Endothelial cell (in vitro differentiated cells): ENCODE measurements at regions not wholly inside any gene's neighbourhood (a gene's known extent, or its start where the extent isn't known, plus 50 kb on each side); places are given as distances from the start of the nearest gene placed in this dataset.
A peak's percentile ranks its signal among the peaks of the same experiment; 100 is the strongest.

Experiments
- DNase-seq: peaks from one replicate; pipeline ENCODE4 v3.0.0; 2021; ENCODE audit warnings: low spot score
- H3K27ac Mint-ChIP-seq: one replicate; pipeline ENCODE4 v1.8.0; 2021; ENCODE audit warnings: mixed read lengths, inconsistent platforms; ENCODE audit not compliant: unreplicated experiment
- H3K27me3 Mint-ChIP-seq: one replicate; pipeline ENCODE4 v1.8.0; 2021; ENCODE audit warnings: mild to moderate bottlenecking, moderate library complexity, mixed read lengths, inconsistent platforms; ENCODE audit not compliant: unreplicated experiment
- H3K36me3 Mint-ChIP-seq: one replicate; pipeline ENCODE4 v1.8.0; 2021; ENCODE audit warnings: mild to moderate bottlenecking, low read depth, mixed read lengths, inconsistent platforms; ENCODE audit not compliant: unreplicated experiment
- H3K4me1 Mint-ChIP-seq: one replicate; pipeline ENCODE4 v1.8.0; 2021; ENCODE audit warnings: mild to moderate bottlenecking, mixed read lengths, inconsistent platforms; ENCODE audit not compliant: unreplicated experiment
- H3K4me3 Mint-ChIP-seq: one replicate; pipeline ENCODE4 v1.8.0; 2021; ENCODE audit warnings: mild to moderate bottlenecking, mixed read lengths, inconsistent platforms; ENCODE audit not compliant: unreplicated experiment
- H3K9me3 Mint-ChIP-seq: one replicate; pipeline ENCODE4 v1.8.0; 2021; ENCODE audit warnings: mixed read lengths, inconsistent platforms; ENCODE audit not compliant: unreplicated experiment
- TF ChIP-seq, protein P1 (sequence below): fragments of 200-600 bp; sonication (generic); IDR thresholded peaks from one replicate; pipeline ENCODE4 v1.5.0; 2021; ENCODE audit warnings: antibody characterized with exemption; ENCODE audit not compliant: unreplicated experiment

DNA sequence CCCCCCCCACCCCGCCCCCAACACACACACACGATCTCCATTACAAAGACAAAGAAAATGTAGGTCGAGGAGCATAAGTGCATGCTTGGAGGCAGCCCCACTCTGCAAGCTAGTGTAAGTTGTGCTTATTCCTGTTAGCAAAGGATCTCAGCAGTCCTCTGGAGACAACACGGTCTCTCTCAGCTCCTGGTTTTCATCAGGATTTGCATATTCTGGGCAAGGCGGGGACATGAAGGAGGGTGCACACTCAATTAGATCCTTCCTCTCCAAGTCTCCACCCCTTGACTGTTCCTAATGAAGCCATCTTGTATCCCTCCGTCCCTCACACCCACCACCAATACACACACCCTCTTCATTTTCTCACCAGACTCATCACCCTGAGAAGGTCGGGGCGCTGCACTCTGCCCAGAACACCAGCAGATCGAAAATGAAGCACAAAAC lies 63.8 kb downstream of the MRPL46 start:
- H3K4me3 Mint-ChIP-seq = no peak overlapping the region
- TF ChIP-seq, protein P1, sequence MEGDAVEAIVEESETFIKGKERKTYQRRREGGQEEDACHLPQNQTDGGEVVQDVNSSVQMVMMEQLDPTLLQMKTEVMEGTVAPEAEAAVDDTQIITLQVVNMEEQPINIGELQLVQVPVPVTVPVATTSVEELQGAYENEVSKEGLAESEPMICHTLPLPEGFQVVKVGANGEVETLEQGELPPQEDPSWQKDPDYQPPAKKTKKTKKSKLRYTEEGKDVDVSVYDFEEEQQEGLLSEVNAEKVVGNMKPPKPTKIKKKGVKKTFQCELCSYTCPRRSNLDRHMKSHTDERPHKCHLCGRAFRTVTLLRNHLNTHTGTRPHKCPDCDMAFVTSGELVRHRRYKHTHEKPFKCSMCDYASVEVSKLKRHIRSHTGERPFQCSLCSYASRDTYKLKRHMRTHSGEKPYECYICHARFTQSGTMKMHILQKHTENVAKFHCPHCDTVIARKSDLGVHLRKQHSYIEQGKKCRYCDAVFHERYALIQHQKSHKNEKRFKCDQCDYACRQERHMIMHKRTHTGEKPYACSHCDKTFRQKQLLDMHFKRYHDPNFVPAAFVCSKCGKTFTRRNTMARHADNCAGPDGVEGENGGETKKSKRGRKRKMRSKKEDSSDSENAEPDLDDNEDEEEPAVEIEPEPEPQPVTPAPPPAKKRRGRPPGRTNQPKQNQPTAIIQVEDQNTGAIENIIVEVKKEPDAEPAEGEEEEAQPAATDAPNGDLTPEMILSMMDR = no peak
- no peaks in the 10 kb centered on the region for H3K27me3 Mint-ChIP-seq
- H3K27ac Mint-ChIP-seq = no peak overlapping the region
- DNase-seq = no peak
- H3K9me3 Mint-ChIP-seq = no peaks in the 10 kb centered on the region
- H3K36me3 Mint-ChIP-seq = no peaks in the 10 kb centered on the region
- H3K4me1 Mint-ChIP-seq = peaks cover 11% of the 10 kb centered on the region

DNA sequence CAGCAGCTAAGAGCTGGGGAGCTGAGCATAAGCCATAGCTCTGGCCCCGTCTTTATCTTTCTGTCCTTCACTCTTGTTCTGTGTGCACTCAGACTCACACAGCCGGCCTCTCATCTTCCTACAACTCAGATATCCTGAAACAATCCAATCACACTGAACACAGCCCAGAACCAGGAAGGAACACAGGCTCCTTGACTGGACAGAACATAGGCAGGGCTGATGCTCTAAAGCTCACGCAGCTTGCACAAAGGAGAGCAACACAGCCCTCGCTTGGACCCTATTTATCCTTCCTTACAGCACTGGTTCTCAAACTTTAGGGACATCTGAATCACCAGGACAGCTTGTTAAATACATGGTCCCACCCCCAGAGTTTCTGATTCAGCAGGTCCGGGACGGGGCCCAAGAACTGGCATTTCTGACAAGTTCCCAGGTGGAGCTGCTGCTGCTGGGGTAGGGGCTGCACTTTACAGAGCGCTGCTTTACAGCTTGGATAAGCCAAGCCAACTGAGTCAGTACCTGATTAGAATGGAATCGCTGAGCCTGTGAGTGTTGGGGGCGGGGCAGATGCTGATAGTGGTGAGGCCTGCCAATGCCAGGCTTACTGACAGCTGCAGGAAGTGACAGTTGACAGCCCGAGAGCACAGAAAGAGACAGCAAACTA lies 65.1 kb downstream of the MRPL46 start:
- peaks cover 18% of the 10 kb centered on the region for H3K4me1 Mint-ChIP-seq
- TF ChIP-seq, protein P1 = no peak
- no peaks in the 10 kb centered on the region for H3K27me3 Mint-ChIP-seq
- DNase-seq = no peak
- H3K36me3 Mint-ChIP-seq = no peaks in the 10 kb centered on the region
- H3K4me3 Mint-ChIP-seq = no peak overlapping the region
- no peaks in the 10 kb centered on the region for H3K9me3 Mint-ChIP-seq
- no peak overlapping the region for H3K27ac Mint-ChIP-seq

DNA sequence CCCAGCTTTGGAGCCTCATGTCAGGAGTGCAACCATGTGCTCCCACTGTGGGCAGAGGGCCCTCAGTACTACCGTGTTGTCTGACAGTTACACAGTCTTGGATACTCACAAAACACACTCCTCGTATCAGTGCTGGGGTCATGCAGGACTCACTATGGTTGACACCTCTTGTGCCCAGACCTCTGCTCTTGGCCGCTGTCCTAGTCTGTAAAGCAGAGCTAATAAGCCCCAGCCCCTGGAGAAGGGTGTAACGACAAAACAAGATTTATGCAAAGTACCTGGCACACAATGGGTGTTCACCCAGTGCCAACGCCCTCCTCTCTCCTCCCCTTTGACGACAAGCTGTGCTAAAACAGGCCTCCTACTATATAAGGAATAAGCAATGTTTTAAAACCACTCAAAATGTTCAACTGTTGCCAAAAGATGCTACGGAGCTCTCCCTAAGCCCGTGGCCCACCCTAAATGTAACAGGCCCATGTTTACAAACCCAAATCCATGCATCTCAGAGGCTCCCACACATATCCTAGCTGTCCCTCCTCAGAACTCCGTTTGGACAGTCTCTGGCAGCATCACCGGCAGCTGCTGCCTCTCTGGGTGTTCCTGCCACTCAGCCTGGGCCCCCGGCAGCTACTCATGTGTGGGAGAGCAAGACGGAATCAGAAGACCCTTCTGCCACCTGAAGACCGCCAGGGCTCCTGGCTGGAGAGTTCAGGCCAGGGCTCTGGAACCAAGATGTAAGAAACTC lies 65.8 kb downstream of the MRPL46 start:
- TF ChIP-seq, protein P1 = no peak
- H3K4me3 Mint-ChIP-seq = no peak overlapping the region
- H3K27me3 Mint-ChIP-seq = no peaks in the 10 kb centered on the region
- H3K4me1 Mint-ChIP-seq = peaks cover 18% of the 10 kb centered on the region
- DNase-seq = no peak
- H3K36me3 Mint-ChIP-seq = no peaks in the 10 kb centered on the region
- no peaks in the 10 kb centered on the region for H3K9me3 Mint-ChIP-seq
- no peak overlapping the region for H3K27ac Mint-ChIP-seq

DNA sequence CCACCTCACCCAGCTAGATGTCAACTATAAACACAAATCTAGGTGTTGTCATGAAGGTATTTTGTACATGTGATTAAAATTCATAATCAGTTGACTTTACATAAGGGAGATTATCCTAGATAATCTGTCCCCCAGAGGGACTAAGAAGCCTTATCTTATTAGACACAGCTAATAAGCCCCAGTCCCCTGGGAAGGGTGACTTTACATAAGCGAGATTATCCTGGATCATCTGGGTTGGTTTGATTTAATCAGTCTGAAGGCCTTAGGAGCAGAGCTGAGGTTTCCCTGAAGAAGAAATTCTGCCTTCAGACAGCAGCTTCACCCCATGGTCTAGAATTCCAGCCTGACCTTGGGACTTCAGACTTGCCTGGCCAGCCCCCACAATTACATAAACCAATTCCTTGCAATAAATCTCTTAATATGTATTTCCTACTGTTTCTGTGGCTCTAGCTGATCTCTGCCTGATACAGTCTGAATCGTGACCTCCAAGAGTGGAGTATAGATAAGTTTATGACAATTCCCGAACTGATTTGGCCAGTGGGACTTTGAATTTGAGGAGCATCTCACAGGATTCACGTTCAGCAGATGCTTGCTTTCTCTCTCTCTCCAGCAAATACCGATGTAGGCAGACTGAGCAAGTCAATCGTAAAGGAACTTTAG lies 66.5 kb downstream of the MRPL46 start:
- peaks cover 24% of the 10 kb centered on the region for H3K4me1 Mint-ChIP-seq
- H3K27me3 Mint-ChIP-seq = no peaks in the 10 kb centered on the region
- H3K9me3 Mint-ChIP-seq = no peaks in the 10 kb centered on the region
- H3K27ac Mint-ChIP-seq = peak overlapping the region; percentile 39
- H3K36me3 Mint-ChIP-seq = no peaks in the 10 kb centered on the region
- no peak overlapping the region for H3K4me3 Mint-ChIP-seq
- DNase-seq = no peak
- TF ChIP-seq, protein P1 = no peak

DNA sequence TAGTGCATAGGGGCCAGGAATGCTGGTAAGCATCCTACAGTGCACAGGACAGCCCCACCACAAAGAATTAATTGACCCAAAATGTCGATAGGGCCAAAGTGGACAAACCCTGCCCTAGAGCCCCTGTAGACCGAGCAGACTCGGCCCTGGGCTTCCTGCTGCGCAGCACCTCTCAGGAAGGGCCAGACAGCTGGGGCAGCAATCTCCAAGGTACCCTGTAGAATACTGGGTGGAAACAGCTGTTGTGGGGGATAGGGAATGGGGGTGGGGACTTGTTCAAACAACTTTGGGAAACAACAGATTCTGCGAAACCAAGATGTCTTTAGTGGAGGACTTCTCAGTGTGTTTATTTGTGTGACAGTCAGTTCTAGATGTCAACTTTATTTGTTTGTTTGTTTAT lies 67.1 kb downstream of the MRPL46 start:
- Mint-ChIP-seq H3K4me3 (no peak overlapping the region), H3K9me3 (no peaks in the 10 kb centered on the region), H3K36me3 (no peaks in the 10 kb centered on the region), H3K27me3 (no peaks in the 10 kb centered on the region), H3K27ac (peak overlapping the region; percentile 39), H3K4me1 (peaks cover 24% of the 10 kb centered on the region)
- peak; percentile 23 for DNase-seq
- TF ChIP-seq, protein P1 = no peak
